ENCODE measurements at regions not wholly inside any gene's neighbourhood (a gene's known extent, or its start where the extent isn't known, plus 50 kb on each side); places are given as distances from the start of the nearest gene placed in this dataset.
"Not testable (repeated sequence)": the region's sequence is repeated elsewhere in the genome, so short reads cannot be mapped to it uniquely, and the experiment has no call there.

DNA sequence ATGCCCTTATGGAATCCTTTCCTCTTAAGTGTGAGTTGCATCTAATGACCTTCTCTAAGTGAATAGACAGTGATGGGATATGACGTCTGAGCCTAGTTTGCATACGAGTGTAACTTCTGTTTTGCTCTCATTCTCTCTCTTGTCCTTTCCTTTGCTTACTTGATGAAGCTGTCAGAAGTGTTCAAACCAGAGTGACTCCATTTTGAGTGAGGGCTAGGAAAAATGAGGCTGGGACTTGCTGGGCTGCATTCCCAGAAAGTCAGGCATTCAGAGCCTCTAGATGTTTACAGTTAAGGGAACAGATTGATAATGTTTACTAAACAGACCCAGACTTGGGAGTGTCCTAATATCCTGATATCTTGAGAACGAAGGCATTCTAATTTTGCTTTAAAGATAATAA lies 311.2 kb upstream of the SOX4 start:
- H3K4me3 ChIP-seq (ENCODE audit: low read length): not testable (repeated sequence)

DNA sequence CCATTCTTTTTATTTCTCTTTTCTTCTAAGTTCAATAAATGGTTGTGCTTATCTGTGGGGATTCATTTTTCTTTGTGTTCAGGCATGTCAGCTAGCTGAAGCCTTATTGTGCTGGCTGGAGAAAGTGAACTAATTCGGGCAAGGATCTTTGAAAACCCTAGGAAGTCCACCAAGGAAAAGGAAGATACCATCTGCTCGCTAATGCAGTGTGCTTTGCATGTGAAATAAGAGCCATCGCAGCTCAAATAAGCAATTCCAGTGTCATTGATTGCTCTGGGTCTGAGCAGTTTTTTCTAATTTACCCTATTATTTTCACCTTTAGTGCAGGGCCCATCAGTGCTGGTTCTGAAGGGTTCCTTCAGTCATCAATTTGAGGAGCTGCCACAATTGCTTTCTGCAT lies 309.4 kb upstream of the SOX4 start:
- H3K4me3 ChIP-seq (ENCODE audit: low read length): no peak overlapping the region
- no peak for TF ChIP-seq ZNF274 (IDR thresholded peaks at IDR 0.05; ENCODE audit: low read depth, low read length)

DNA sequence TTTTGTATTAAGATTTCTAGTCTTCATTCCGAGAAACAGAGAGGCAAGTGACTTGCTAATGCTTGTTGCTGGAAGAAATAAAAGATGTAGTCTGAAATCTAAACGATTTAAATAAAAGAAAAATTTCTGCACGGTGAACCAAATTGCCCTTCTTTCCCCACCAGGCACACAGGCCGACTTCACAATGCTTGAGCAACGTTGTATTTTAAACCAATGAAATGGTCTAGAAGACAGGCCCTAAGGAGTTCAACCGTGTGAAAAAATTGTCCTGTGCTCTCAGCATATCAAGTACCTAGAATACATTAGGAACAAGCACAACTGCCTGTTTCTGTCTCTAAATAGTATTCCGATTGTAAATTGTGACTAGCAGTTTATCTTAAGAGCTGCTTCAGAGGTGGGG lies 308.8 kb upstream of the SOX4 start:
- no peak overlapping the region for H3K4me3 ChIP-seq (ENCODE audit: low read length)
- TF ChIP-seq ZNF274 (IDR thresholded peaks at IDR 0.05; ENCODE audit: low read depth, low read length): no peak

DNA sequence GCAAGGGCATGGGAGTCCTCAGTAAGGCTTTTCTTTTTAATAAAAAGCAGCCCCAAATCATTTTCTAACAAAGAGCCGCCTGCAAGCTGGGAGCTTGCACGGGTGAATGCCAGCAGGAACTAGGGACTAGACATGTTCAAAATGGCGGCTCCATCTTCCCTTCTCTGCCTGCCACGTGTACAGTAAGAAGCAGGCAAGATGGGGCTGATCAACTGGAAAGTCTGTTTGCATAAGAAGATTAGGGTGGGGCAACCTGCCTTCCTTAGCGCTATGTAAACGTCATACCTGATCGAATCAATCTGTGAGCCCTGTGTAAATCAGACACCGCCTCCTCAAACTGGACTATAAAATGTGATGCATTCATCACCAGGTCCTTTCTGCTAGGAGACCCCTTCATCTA lies 299.4 kb upstream of the SOX4 start:
- no peak overlapping the region for H3K4me3 ChIP-seq (ENCODE audit: low read length)
- no peak for TF ChIP-seq ZNF274 (IDR thresholded peaks at IDR 0.05; ENCODE audit: low read depth, low read length)

DNA sequence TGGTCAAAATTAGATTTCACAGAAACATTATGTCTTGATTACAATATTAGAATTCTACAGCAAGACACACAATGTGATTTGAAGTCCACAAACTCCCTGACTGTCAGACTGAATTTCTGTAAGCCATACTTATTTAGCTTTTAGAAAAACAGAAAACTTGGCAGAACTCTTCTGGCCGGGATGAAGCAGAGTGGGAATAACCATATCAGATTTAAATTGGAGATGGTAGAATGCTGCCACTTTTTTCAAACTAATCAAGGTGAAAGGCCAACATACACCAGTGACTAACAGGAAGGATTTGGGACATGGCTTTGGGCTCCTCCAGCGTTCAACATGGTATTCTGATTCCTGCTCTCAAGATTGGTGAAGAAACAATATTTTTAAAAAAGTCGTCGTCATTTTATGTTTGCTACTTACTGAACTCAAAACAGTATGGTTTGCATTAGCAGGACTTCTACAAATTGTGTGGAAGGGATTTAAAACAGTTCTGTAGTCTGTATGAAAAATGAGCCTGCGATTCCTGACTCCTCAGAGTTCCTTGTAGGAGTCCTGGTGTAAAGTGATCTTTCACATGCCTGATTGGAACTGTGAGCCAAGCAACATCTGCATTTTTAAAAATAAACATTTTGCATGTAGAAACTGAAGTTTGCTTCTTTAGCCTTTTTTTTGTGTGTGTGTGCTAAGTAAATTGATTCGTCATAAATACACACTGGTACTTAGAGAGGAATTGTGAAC lies 297.9 kb upstream of the SOX4 start:
- H3K4me3 ChIP-seq (ENCODE audit: low read length): no peak overlapping the region
- no peak for TF ChIP-seq ZNF274 (IDR thresholded peaks at IDR 0.05; ENCODE audit: low read depth, low read length)

DNA sequence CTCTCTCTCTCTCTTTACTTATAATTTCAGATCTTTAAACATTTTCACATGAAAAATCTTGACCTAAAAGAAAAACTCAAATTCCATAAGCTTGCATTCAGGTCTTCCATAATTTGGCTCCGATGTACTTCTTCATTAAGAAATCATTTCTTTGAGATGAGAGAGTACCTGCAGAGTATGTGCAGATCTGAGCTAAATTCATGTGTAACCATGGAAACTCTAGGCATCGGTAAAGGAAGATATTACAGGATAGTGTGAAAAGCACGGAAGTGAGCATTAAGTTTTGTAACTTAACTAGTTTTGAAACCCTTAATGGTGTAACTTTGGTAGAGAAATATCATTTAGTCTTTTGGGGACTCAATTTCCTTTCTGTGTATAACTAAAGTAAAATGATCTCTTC lies 295.9 kb upstream of the SOX4 start:
- TF ChIP-seq ZNF274 (IDR thresholded peaks at IDR 0.05; ENCODE audit: low read depth, low read length): no peak
- no peak overlapping the region for H3K4me3 ChIP-seq (ENCODE audit: low read length)

DNA sequence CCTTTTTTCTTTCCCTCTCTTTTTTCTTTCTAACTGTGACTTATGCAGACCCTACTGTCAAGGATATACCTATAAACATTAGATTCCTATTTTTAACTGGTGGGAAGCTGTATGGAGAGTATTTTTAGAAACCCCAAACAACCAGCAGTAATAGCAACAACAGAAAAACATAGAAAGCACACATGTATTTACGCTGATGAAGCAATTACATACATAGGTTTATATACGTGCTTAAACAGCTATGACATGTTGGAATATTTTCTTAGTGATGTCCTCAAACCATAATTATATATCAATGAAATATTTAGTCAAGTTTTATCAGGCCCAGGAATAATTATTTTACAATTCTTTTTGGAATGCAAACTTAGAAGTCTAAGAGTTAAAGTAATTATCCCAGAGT lies 294.3 kb upstream of the SOX4 start:
- H3K4me3 ChIP-seq (ENCODE audit: low read length): no peak overlapping the region
- TF ChIP-seq ZNF274 (IDR thresholded peaks at IDR 0.05; ENCODE audit: low read depth, low read length): no peak

DNA sequence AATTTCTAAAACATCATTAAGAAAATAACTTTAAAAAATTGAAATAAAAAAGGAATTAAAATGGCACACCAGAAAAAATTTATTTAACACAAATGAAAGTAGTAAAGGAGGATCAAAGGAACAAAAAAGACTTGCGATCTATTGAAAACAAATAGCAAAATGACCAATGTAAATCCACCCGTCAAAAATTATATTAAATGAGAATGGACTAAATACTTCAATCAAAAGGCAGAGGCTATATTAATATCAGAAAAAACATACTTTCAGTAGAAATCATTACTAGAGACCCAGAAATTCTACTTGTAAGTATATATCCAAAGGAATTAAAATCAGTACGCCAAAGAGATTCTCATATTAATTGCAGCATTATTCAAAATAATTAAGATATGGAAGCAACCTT lies 293.1 kb upstream of the SOX4 start:
- no peak overlapping the region for H3K4me3 ChIP-seq (ENCODE audit: low read length)
- TF ChIP-seq ZNF274 (IDR thresholded peaks at IDR 0.05; ENCODE audit: low read depth, low read length): no peak

DNA sequence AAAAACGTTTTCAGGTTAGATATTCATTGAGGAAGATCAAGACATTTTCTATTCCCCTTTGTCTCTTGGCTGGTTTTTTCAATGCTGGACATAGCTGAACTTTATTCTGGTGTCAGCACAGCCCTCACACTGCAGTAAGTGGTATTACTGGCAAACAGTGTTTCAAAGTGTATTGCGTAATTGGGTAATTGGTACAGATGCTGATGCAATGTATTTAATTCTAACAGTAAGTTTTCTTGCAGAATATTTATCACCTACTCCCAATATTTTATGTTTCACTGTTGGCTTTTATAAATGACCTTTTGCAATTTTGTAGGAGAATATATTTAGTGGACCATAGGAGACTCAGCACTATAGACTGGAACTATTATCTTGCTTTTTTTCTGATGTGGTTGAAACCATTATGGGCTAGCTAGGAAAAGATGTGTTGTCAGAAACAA lies 287.6 kb upstream of the SOX4 start:
- TF ChIP-seq ZNF274 (IDR thresholded peaks at IDR 0.05; ENCODE audit: low read depth, low read length): no peak

DNA sequence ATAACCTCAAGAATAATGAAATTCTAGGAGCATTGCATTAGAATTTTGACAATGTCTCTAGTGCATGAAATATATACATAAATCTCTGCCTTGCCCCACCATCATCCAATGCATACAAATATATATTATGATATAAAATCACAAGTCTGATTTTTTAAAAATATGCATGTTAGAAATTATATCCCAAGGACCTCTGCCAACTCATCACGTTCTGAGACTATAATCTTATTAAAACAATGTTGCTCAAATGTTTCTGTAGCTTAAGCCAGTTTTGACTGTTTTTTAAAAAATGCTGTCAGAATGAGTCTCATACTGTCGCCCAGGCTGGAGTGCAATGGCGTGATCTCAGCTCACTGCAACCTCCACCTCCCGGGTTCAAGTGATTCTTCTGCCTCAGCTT lies 287.0 kb upstream of the SOX4 start:
- no peak overlapping the region for H3K4me3 ChIP-seq (ENCODE audit: low read length)
- no peak for TF ChIP-seq ZNF274 (IDR thresholded peaks at IDR 0.05; ENCODE audit: low read depth, low read length)

More for the DNA sequence above, 287.6 kb upstream of the SOX4 start:
- no peak overlapping the region for H3K4me3 ChIP-seq (ENCODE audit: low read length)

DNA sequence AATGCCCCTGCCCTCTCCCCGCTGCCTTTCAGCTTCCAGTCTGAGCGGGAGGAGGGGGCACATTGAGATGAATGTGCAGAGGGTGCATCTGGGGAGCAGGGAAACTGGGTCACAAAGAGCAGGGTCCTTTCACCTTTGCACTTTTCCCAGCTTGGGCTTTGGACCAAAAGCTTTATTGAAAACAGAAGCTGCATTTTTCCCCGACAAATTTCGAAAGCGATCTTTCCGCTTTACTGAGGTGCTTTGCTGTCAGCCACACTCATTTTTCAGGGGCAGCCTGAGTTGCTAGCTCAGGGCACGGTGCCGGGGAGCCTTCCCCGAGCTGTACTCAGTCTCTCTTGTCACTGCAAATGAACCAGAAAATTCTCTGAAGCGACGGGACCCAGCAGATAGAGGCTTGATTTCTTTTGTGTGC lies 283.7 kb upstream of the SOX4 start:
- TF ChIP-seq ZNF274 (IDR thresholded peaks at IDR 0.05; ENCODE audit: low read depth, low read length): no peak
- no peak overlapping the region for H3K4me3 ChIP-seq (ENCODE audit: low read length)

DNA sequence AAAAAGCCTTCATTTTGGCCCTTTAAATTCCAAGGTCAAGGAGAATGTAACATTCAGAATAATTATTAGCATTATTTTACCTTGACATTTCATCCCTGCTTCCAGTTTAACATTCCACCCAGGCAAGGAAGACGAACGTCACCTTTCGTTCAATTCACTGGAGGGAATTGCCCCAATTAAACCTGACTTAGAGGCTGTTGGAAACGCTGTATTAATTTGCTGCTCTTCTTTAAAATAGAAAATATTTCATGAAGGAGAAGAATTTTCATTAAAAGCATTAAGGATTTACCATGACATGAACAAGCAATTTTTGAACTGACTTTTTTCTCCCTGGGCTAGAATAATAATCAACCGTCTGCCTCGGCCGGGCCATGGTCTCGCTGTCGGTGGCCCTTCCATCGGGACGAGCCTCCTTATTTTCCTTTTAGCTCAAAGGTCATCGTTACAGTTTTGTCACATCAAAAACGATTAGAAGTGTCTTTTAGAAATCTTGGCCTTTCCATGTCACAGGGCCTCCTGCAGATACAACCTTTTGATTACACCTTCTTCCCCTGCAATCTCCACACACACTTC lies 282.9 kb upstream of the SOX4 start:
- no peak for TF ChIP-seq ZNF274 (IDR thresholded peaks at IDR 0.05; ENCODE audit: low read depth, low read length)
- no peak overlapping the region for H3K4me3 ChIP-seq (ENCODE audit: low read length)

DNA sequence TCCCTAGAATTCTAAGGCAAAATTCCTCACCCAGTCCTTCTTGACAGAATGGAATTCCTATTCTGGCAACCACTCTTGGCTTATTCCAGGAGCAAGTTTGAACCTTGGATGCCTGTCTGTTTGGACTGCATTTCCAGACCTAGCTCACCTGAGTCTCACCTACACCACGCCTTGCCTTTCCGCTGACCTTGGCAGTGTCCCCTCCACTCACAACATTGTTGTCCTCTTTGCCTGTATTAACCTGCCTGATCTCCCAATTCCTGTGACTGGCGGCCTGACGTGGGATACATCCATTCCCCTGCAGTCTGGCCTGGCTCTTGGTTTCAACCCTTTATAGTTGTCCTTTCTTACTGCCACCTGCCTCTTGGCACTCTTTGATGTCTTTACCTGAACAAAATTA lies 281.4 kb upstream of the SOX4 start:
- TF ChIP-seq ZNF274 (IDR thresholded peaks at IDR 0.05; ENCODE audit: low read depth, low read length): no peak
- H3K4me3 ChIP-seq (ENCODE audit: low read length): no peak overlapping the region

DNA sequence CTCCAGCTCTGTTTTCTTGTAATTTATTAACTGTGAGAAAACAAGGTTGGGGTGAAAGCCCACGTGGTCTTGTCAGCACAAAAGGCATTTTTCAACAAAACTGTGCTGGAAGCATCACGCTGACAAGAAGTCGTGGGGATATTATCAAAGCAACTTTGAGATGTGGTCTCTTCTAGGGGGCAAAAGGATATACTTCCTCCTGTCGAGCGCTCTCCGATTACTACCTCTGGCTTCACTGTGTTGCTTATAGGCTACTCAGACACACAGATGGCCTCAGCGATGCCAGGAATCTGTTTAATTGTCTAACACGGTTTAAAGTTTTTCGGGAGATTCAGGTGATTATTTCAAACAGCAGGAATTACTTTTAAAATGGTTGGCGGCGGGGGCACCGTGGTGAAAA lies 275.9 kb upstream of the SOX4 start:
- no peak overlapping the region for H3K4me3 ChIP-seq (ENCODE audit: low read length)
- no peak for TF ChIP-seq ZNF274 (IDR thresholded peaks at IDR 0.05; ENCODE audit: low read depth, low read length)

DNA sequence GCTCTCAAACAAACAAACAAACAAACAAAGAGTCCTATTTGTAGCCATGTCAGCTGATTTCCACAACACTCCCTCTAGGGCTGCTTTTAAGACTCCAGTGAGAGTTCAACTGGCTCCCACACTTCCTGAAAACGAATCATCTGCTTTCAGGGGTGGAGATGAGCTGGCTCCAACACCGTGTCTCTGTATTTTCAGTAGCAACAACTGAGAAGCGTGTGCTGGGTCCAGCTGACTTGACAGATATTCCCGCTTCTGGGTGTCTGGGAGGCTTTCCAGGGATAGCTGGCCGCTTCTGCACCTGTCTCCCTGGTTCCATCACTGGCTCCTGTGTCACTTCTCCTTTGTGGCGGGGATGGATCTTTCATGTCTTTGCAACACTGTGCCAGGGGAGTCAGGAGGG lies 272.5 kb upstream of the SOX4 start:
- no peak for TF ChIP-seq ZNF274 (IDR thresholded peaks at IDR 0.05; ENCODE audit: low read depth, low read length)
- no peak overlapping the region for H3K4me3 ChIP-seq (ENCODE audit: low read length)

DNA sequence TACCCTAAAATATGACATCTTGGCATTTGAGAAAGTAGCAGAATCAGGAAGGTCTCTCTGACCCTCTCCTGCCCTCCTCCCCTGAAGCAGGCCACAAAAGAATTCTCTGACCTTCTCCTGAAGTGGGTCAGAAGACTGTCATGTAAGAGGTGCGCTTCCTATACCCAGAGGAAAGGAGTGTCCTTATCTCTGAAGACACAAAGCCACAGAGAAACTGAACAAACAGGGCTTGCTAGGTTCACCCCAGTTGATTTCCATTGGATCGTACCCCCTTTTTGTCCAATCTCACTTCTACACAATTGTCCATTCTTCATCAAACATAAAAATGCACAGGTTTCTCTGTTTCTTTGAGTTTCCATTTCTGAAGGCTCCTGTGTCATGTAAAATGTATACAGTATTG lies 272.0 kb upstream of the SOX4 start:
- H3K4me3 ChIP-seq (ENCODE audit: low read length): no peak overlapping the region
- no peak for TF ChIP-seq ZNF274 (IDR thresholded peaks at IDR 0.05; ENCODE audit: low read depth, low read length)
